HepG2 (cell line): ENCODE measurements at regions not wholly inside any gene's neighbourhood (a gene's known extent, or its start where the extent isn't known, plus 50 kb on each side); places are given as distances from the start of the nearest gene placed in this dataset.

Experiments used
- ATAC-seq: fragments of 200-7000 bp; cut with Tn5 transposase; 3 replicates; pipeline ENCODE4 v1.9.1; 2020; ENCODE audit warnings: mild to moderate bottlenecking, moderate library complexity
- BruUV-seq: library from RNA; stranded (reverse); fragments of 400-500 nt; replicated peaks from 2 replicates; lab custom pipeline; 2021; lab: Mats Ljungman, UMichigan
- CTCF ChIA-PET: fragments of 300-600 bp; formaldehyde crosslinking; extraction: SDS; loops from one replicate; lab custom pipeline; 2021; ENCODE audit warnings: low total read pairs, inconsistent platforms, low intra/inter-chr PET ratio; lab: Yijun Ruan, JAX
- POLR2A ChIA-PET: fragments of 350-600 bp; sonication (Branson Sonifier 250); formaldehyde crosslinking; loops from one replicate; lab custom pipeline; 2020; ENCODE audit warnings: antibody characterized with exemption, inconsistent platforms; lab: Yijun Ruan, JAX
- DNase-seq: peaks from one replicate; pipeline ENCODE4 v3.0.0-alpha.2; 2015; ENCODE audit warnings: low spot score
- FAIRE-seq: peaks from 3 replicates; lab custom pipeline; 2011; peaks lifted over from hg19 to GRCh38; lab: Jason Lieb, UNC
- H2AFZ ChIP-seq: one replicate; pipeline ENCODE4 v1.6.1; 2011; ENCODE audit warnings: low read length, inconsistent platforms
- H3K27ac ChIP-seq: fragments of 300-600 bp; 3 replicates; pipeline ENCODE4 v1.8.0; 2011; ENCODE audit warnings: mixed run types, mild to moderate bottlenecking, mixed read lengths, low read length, inconsistent platforms; ENCODE audit not compliant: insufficient read depth; ENCODE audit errors: extremely low read length
- H3K27me3 ChIP-seq, 2 experiments: fragments of 200-600 bp in 1 of 2; 2 replicates in 1 of 2; 3 replicates in 1 of 2; pipeline versions ENCODE4 v1.6.0 to v1.8.0; 2011; ENCODE audit warnings: low read length in 2 of 2, mild to moderate bottlenecking in 2 of 2, moderate library complexity in 2 of 2, inconsistent platforms in 1 of 2; ENCODE audit not compliant: insufficient read depth in 2 of 2, control insufficient read depth in 1 of 2
- H3K36me3 ChIP-seq, 2 experiments: fragments of 200-600 bp in 1 of 2; replicated peaks in 1 of 2; 2 replicates in 1 of 2; 3 replicates in 1 of 2; pipeline versions ENCODE4 v1.5.1 to v1.8.0; 2011; ENCODE audit warnings: low read length in 2 of 2, inconsistent platforms in 1 of 2; ENCODE audit not compliant: insufficient read depth in 2 of 2, control insufficient read depth in 1 of 2
- H3K4me1 ChIP-seq: 2 replicates; pipeline ENCODE4 v1.5.1; 2012; ENCODE audit warnings: low read length, inconsistent platforms; ENCODE audit not compliant: insufficient read depth
- H3K4me2 ChIP-seq: 2 replicates; pipeline ENCODE4 v1.6.0; 2011; ENCODE audit warnings: low read depth, low read length, inconsistent platforms
- H3K4me3 ChIP-seq, 3 experiments: fragments of 200-600 bp in 1 of 3; sonication (generic), shearing (Covaris generic) in 1 of 3; replicated peaks in 1 of 3; 2 replicates each; pipeline ENCODE4 v1.5.1; 2011 to 2016; ENCODE audit warnings: low read length in 3 of 3, inconsistent platforms in 2 of 3, low read depth in 2 of 3, mild to moderate bottlenecking in 2 of 3, control low read depth in 1 of 3, mixed read lengths in 1 of 3; ENCODE audit not compliant: insufficient read depth in 1 of 3
- H3K79me2 ChIP-seq: one replicate; pipeline ENCODE4 v1.6.1; 2011; ENCODE audit warnings: low read length, inconsistent platforms; ENCODE audit not compliant: insufficient read depth
- H3K9ac ChIP-seq: 2 replicates; pipeline ENCODE4 v1.6.0; 2011; ENCODE audit warnings: mild to moderate bottlenecking, low read depth, low read length, inconsistent platforms; ENCODE audit not compliant: insufficient read depth
- H3K9me3 ChIP-seq: 2 replicates; pipeline ENCODE4 v1.5.1; 2012; ENCODE audit warnings: mild to moderate bottlenecking, low read length
- H4K20me1 ChIP-seq: 2 replicates; pipeline ENCODE4 v1.6.0; 2011; ENCODE audit warnings: inconsistent platforms, mild to moderate bottlenecking, low read length, moderate library complexity; ENCODE audit not compliant: insufficient read depth
- ELK4 ChIP-seq: sonication (generic); formaldehyde crosslinking; IDR thresholded peaks from 2 replicates; pipeline ENCODE4 v1.9.0; 2021; ENCODE audit warnings: missing genetic modification reagents, borderline replicate concordance
- HMGA1 ChIP-seq: sonication (generic); formaldehyde crosslinking; conservative IDR thresholded peaks from 2 replicates; pipeline ENCODE4 v1.4.0; 2020; ENCODE audit warnings: missing genetic modification reagents
- HMGXB4 ChIP-seq, 2 experiments: sonication (generic) in 1 of 2; formaldehyde crosslinking in 1 of 2; IDR thresholded peaks; 2 replicates each; pipeline versions ENCODE4 v1.4.0 to v1.6.1; 2018 to 2020; ENCODE audit warnings: missing genetic modification reagents in 2 of 2, borderline replicate concordance in 1 of 2, low read depth in 1 of 2, mild to moderate bottlenecking in 1 of 2, missing biosample characterization in 1 of 2
- HNRNPL ChIP-seq: fragments of 200-400 bp; formaldehyde crosslinking; IDR thresholded peaks from 2 replicates; pipeline ENCODE4 v1.6.1; 2017; ENCODE audit warnings: mild to moderate bottlenecking, low read depth, low read length
- NFYC ChIP-seq: IDR thresholded peaks from 2 replicates; pipeline ENCODE4 v1.6.1; 2016; ENCODE audit warnings: missing genetic modification reagents, missing compliant biosample characterization
- NPAS2 ChIP-seq: sonication (generic); formaldehyde crosslinking; IDR thresholded peaks from 2 replicates; pipeline ENCODE4 v1.8.0; 2022; ENCODE audit warnings: mild to moderate bottlenecking, missing genetic modification reagents, borderline replicate concordance
- PRPF4 ChIP-seq: fragments of 200-400 bp; formaldehyde crosslinking; IDR thresholded peaks from 2 replicates; pipeline ENCODE4 v1.6.1; 2016; ENCODE audit warnings: low read length, low read depth; ENCODE audit not compliant: poor library complexity, severe bottlenecking
- RAD21 ChIP-seq: fragments of 450-650 bp; formaldehyde crosslinking; IDR thresholded peaks from 2 replicates; pipeline ENCODE4 v1.5.0; 2020; ENCODE audit warnings: mild to moderate bottlenecking
- SAFB2 ChIP-seq: sonication (generic); formaldehyde crosslinking; IDR thresholded peaks from 2 replicates; pipeline ENCODE4 v1.5.1; 2020; ENCODE audit warnings: missing genetic modification reagents, low read depth, mild to moderate bottlenecking, borderline replicate concordance
- STAG1 ChIP-seq: sonication (generic); formaldehyde crosslinking; IDR thresholded peaks from 2 replicates; pipeline ENCODE4 v1.4.0; 2020; ENCODE audit warnings: missing genetic modification reagents
- TSC22D2 ChIP-seq: sonication (generic); formaldehyde crosslinking; IDR thresholded peaks from 2 replicates; pipeline ENCODE4 v1.5.1; 2020; ENCODE audit warnings: missing genetic modification reagents, mild to moderate bottlenecking, borderline replicate concordance
- YY1 ChIP-seq: IDR thresholded peaks from 2 replicates; pipeline ENCODE4 v1.6.1; 2011; ENCODE audit warnings: low read length, low read depth, moderate library complexity, mild to moderate bottlenecking; ENCODE audit not compliant: insufficient read depth, insufficient replicate concordance
- ZNF180 ChIP-seq: sonication (generic); formaldehyde crosslinking; IDR thresholded peaks from 2 replicates; pipeline ENCODE4 v1.4.0; 2020; ENCODE audit warnings: low read depth, missing genetic modification reagents, borderline replicate concordance
- ZNF225 ChIP-seq: sonication (generic); formaldehyde crosslinking; IDR thresholded peaks from 2 replicates; pipeline ENCODE4 v1.4.0; 2020; ENCODE audit warnings: mild to moderate bottlenecking, missing genetic modification reagents
- ZNF567 ChIP-seq: sonication (generic); formaldehyde crosslinking; IDR thresholded peaks from 2 replicates; pipeline ENCODE4 v1.8.1; 2023; ENCODE audit warnings: mild to moderate bottlenecking, missing genetic modification reagents, borderline replicate concordance
- ZNF678 ChIP-seq: sonication (generic); formaldehyde crosslinking; IDR thresholded peaks from 2 replicates; pipeline ENCODE4 v1.4.0; 2020; ENCODE audit warnings: mild to moderate bottlenecking, missing genetic modification reagents
- ZNF710 ChIP-seq: sonication (generic); formaldehyde crosslinking; IDR thresholded peaks from 2 replicates; pipeline ENCODE4 v1.5.0; 2020; ENCODE audit warnings: mild to moderate bottlenecking, missing genetic modification reagents, borderline replicate concordance
- ZSCAN5A ChIP-seq: sonication (generic); formaldehyde crosslinking; IDR thresholded peaks from 2 replicates; pipeline ENCODE4 v1.8.0; 2022; ENCODE audit warnings: mild to moderate bottlenecking, missing genetic modification reagents, borderline replicate concordance
- WGBS: methylation state at CpG from one replicate; pipeline ENCODE4 v1.1.6; 2017; ENCODE audit warnings: low lambda C conversion rate; 5-methylcytosine and 5-hydroxymethylcytosine counted together
- in situ Hi-C: cut with HindIII; loops from 2 replicates; pipeline ENCODE4 v1.10.0; 2017; ENCODE audit warnings: low pct_unique_long_range_greater_than_20kb; ENCODE audit not compliant: extremely low pct_ligation_motif_present
- intact Hi-C: fragments of 100-400 bp; cut with micrococcal nuclease; formaldehyde crosslinking; loops from one replicate; pipeline ENCODE4 v1.10.0; 2022; ENCODE audit not compliant: unreplicated experiment

GRCh38 chr2:162890690-162891311, 52.2 kb upstream of the KCNH7 start:
- Histone ChIP-seq H3K4me1 (no peaks in the 10 kb centered on the region), H3K9ac (no peak overlapping the region), H2AFZ (no peak overlapping the region), H3K4me3 (no peak overlapping the region), H4K20me1 (no peaks in the 10 kb centered on the region), H3K9me3 (no peaks in the 10 kb centered on the region), H3K36me3 (no peaks in the 10 kb centered on the region), H3K27ac (no peak overlapping the region), H3K4me2 (peak overlapping the region; percentile 22; the same call in 1 of the 2 replicates), H3K27me3 (no peaks in the 10 kb centered on the region; a peak in 1 of 5 replicates), H3K79me2 (no peaks in the 10 kb centered on the region)
- intact Hi-C loops, result loop anchor here (1.0 to 10.0 kb wide), 3 partner anchors 242 to 1604 kb away; no protein-coding TSS in a partner anchor
- CTCF ChIA-PET, result interaction anchor here (2.6 kb wide), 1 partner anchor 242 kb away, joined by 31 read pairs; no protein-coding TSS in a partner anchor
- BruUV-seq, result no TSS peak
- DNase-seq (peak; percentile 62), ATAC-seq (peak; percentile 86), FAIRE-seq (peak; percentile 89)
- WGBS, result under 1% methylated on average over 4 of the region's 4 CpGs
- POLR2A ChIA-PET, result no interaction called here
- in situ Hi-C loops, result no loop called here
- no peak for TF ChIP-seq ZNF567 (CRISPR knock-in tag)
- TF ChIP-seq ZSCAN5A (CRISPR knock-in tag), result no peak
- TF ChIP-seq RAD21 (CRISPR knock-in tag), result peak; percentile 51
- no peak for TF ChIP-seq HMGXB4 (CRISPR knock-in tag; IDR thresholded peaks at IDR 0.05; ENCODE audit: borderline replicate concordance in 1 of 2, low read depth in 1 of 2)
- TF ChIP-seq ZNF678 (CRISPR knock-in tag), result no peak
- TF ChIP-seq ZNF710 (CRISPR knock-in tag), result no peak
- no peak for TF ChIP-seq TSC22D2
- TF ChIP-seq ZNF180 (CRISPR knock-in tag), result no peak
- TF ChIP-seq NFYC (CRISPR knock-in tag), result no peak
- TF ChIP-seq YY1, result peak; percentile 35
- no peak for TF ChIP-seq ELK4
- TF ChIP-seq HNRNPL, result no peak
- no peak for TF ChIP-seq SAFB2 (CRISPR knock-in tag)
- TF ChIP-seq NPAS2 (CRISPR knock-in tag), result no peak
- no peak for TF ChIP-seq PRPF4
- no peak for TF ChIP-seq HMGA1 (CRISPR knock-in tag)
- TF ChIP-seq STAG1, result peak; percentile 79
- no peak for TF ChIP-seq ZNF225
